GM12878 (cell line): ENCODE measurements at regions not wholly inside any gene's neighbourhood (a gene's known extent, or its start where the extent isn't known, plus 50 kb on each side); places are given as distances from the start of the nearest gene placed in this dataset.

Experiments
- ATAC-seq: fragments of 200-7000 bp; cut with Tn5 transposase; 3 replicates; pipeline ENCODE4 v1.9.1; 2020; ENCODE audit warnings: mild to moderate bottlenecking, moderate library complexity
- BruUV-seq: library from RNA; stranded (reverse); fragments of 400-500 nt; replicated peaks from 2 replicates; lab custom pipeline; 2021; lab: Mats Ljungman, UMichigan
- CTCF ChIA-PET: fragments of 300-600 bp; sonication (Branson Sonifier 250); formaldehyde crosslinking; extraction: SDS; loops from one replicate; lab custom pipeline; 2021; ENCODE audit warnings: inconsistent platforms; lab: Yijun Ruan, JAX
- POLR2A ChIA-PET: fragments of 350-600 bp; formaldehyde crosslinking; extraction: SDS; loops from one replicate; lab custom pipeline; 2021; ENCODE audit warnings: inconsistent platforms; lab: Charles Lee
- RAD21 ChIA-PET: fragments of 300-600 bp; sonication (Branson Sonifier 250); formaldehyde crosslinking; loops from one replicate; lab custom pipeline; 2023; ENCODE audit warnings: antibody characterized with exemption; ENCODE audit not compliant: unreplicated experiment; lab: Charles Lee
- SMC1A ChIA-PET: fragments of 300-600 bp; sonication (Branson Sonifier 250); formaldehyde crosslinking; loops from one replicate; lab custom pipeline; 2023; ENCODE audit not compliant: unreplicated experiment, uncharacterized antibody; lab: Charles Lee
- DNase-seq: peaks from one replicate; pipeline ENCODE4 v3.0.0-alpha.2; 2011; ENCODE audit warnings: low read depth, low spot score
- FAIRE-seq: peaks from 3 replicates; lab custom pipeline; 2011; peaks lifted over from hg19 to GRCh38; lab: Jason Lieb, UNC
- H2AFZ ChIP-seq: 2 replicates; pipeline ENCODE4 v1.6.0; 2011; ENCODE audit warnings: low read depth, low read length, control low read depth; ENCODE audit not compliant: control insufficient read depth
- H3K27ac ChIP-seq: 2 replicates; pipeline ENCODE4 v1.5.1; 2011; ENCODE audit warnings: control low read depth; ENCODE audit not compliant: control insufficient read depth, insufficient read depth
- H3K27me3 ChIP-seq, 2 experiments: replicated peaks in 1 of 2; 2 replicates each; pipeline versions ENCODE4 v1.6.0 to v1.6.1; 2011; ENCODE audit warnings: low read length in 1 of 2; ENCODE audit not compliant: control insufficient read depth in 2 of 2, insufficient read depth in 2 of 2
- H3K36me3 ChIP-seq, 2 experiments: 2 replicates each; pipeline ENCODE4 v1.5.1; 2011; ENCODE audit warnings: low read length in 1 of 2; ENCODE audit not compliant: control insufficient read depth in 2 of 2, insufficient read depth in 2 of 2
- H3K4me1 ChIP-seq: 2 replicates; pipeline ENCODE4 v1.6.1; 2011; ENCODE audit warnings: mild to moderate bottlenecking, low read length, moderate library complexity, mixed read lengths; ENCODE audit not compliant: control insufficient read depth, insufficient read depth
- H3K4me2 ChIP-seq: 2 replicates; pipeline ENCODE4 v1.6.0; 2011; ENCODE audit warnings: control low read depth; ENCODE audit not compliant: control insufficient read depth, insufficient read depth
- H3K4me3 ChIP-seq: fragments of 200-600 bp; sonication (generic); 2 replicates; pipeline ENCODE4 v1.5.1; 2016
- H3K79me2 ChIP-seq: 2 replicates; pipeline ENCODE4 v1.6.0; 2011; ENCODE audit warnings: low read length; ENCODE audit not compliant: control insufficient read depth, insufficient read depth
- H3K9ac ChIP-seq: 2 replicates; pipeline ENCODE4 v1.8.0; 2011; ENCODE audit warnings: low read length, control low read depth, mixed read lengths; ENCODE audit not compliant: control insufficient read depth, insufficient read depth
- H3K9me3 ChIP-seq: replicated peaks from 3 replicates; pipeline ENCODE4 v1.5.1; 2011; ENCODE audit warnings: mild to moderate bottlenecking, low read length; ENCODE audit not compliant: control insufficient read depth, insufficient read depth
- H4K20me1 ChIP-seq: 2 replicates; pipeline ENCODE4 v1.6.0; 2011; ENCODE audit not compliant: control insufficient read depth, insufficient read depth
- NRF1 ChIP-seq: conservative IDR thresholded peaks from 2 replicates; pipeline ENCODE4 v1.6.1; 2011; ENCODE audit warnings: mild to moderate bottlenecking, low read depth, low read length, improper control_type of control experiment
- PAX5 ChIP-seq: IDR thresholded peaks from 2 replicates; pipeline ENCODE4 v1.6.1; 2011; ENCODE audit warnings: low read depth, low read length, borderline replicate concordance
- PAX8 ChIP-seq: fragments of 450-650 bp; IDR thresholded peaks from 2 replicates; pipeline ENCODE4 v1.6.1; 2017; ENCODE audit warnings: mild to moderate bottlenecking, moderate library complexity
- PML ChIP-seq: IDR thresholded peaks from 2 replicates; pipeline ENCODE4 v1.6.1; 2012; ENCODE audit warnings: low read length, inconsistent platforms
- SMC3 ChIP-seq: IDR thresholded peaks from 2 replicates; pipeline ENCODE4 v1.6.1; 2011; ENCODE audit warnings: low read length, improper control_type of control experiment, borderline replicate concordance
- ZNF24 ChIP-seq: fragments of 450-650 bp; IDR thresholded peaks from 2 replicates; pipeline ENCODE4 v1.6.1; 2017; ENCODE audit warnings: antibody characterized with exemption, mild to moderate bottlenecking
- WGBS: methylation state at CpG from one replicate; pipeline ENCODE4 v1.1.6; 2016; ENCODE audit warnings: low lambda C conversion rate; ENCODE audit not compliant: insufficient replicate concordance, insufficient coverage; ENCODE audit errors: missing lambda C conversion rate; 5-methylcytosine and 5-hydroxymethylcytosine counted together
- in situ Hi-C: fragments of 300-500 bp; cut with MboI; formaldehyde crosslinking; loops from 9 replicates; pipeline ENCODE4 v1.14.3; 2018; ENCODE audit warnings: mixed read lengths
- intact Hi-C: fragments of 100-400 bp; cut with micrococcal nuclease; formaldehyde crosslinking; loops from one replicate; pipeline ENCODE4 v1.14.2; 2022; ENCODE audit not compliant: unreplicated experiment
- TF ChIP-seq, protein P1 (sequence below): fragments of 450-650 bp; IDR thresholded peaks from 2 replicates; pipeline ENCODE4 v1.6.1; 2017; ENCODE audit warnings: mild to moderate bottlenecking
- TF ChIP-seq, protein P2 (sequence below): IDR thresholded peaks from 2 replicates; pipeline ENCODE4 v1.6.1; 2011; ENCODE audit warnings: borderline replicate concordance, low read depth, mild to moderate bottlenecking, moderate library complexity, mixed read lengths, low read length; ENCODE audit not compliant: insufficient read depth; ENCODE audit errors: extremely low read length

DNA sequence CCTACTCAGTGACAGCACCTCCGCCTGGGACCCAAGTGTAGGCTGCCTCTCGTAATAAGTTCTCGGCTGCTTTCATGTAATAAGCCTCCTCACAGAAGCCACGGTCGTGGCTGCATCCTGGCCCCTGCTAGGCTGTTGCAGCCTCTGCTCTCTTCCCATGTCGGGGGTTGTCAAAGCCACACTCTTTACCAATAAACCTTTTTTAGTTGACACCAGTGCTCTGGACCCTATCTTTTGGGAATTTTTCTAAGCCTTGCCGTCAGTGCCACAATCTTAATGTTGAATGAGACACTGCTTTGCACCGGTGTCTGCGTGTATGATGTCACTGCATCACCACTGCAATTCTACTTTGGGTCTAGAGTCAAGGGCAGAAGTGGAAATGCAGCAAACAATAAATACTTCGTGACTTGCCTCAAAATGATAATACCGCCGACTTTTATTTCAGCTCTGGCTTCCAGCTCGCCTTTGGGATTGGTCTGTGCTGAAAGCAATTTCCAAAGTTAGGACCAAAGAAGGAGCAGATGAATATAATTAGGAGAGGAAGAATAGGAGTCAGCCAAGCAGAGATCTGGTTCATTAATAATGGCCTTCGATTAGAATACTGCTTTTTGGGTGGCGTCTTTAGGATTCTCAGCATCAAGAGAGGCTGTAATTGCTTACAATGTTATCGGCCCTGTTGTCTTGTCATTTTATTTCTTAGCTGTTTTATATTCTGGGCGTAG is 57.6 kb upstream of the CCN6 start:
- intact Hi-C loops (loop anchor here (2.0 to 5.0 kb wide), 2 partner anchors 154 to 219 kb away; no protein-coding TSS in a partner anchor), in situ Hi-C loops (loop anchor here (5.0 kb wide), 1 partner anchor 289 kb away; no protein-coding TSS in a partner anchor)
- Histone ChIP-seq H3K9me3 (no peaks in the 10 kb centered on the region; the same call in 1 of the 3 replicates), H3K4me2 (no peak overlapping the region), H3K36me3 (no peaks in the 10 kb centered on the region), H3K27ac (no peak overlapping the region), H3K4me3 (no peak overlapping the region), H3K27me3 (no peaks in the 10 kb centered on the region), H3K9ac (no peak overlapping the region), H4K20me1 (no peaks in the 10 kb centered on the region), H2AFZ (peak overlapping the region; percentile 67), H3K79me2 (no peaks in the 10 kb centered on the region), H3K4me1 (peaks cover 29% of the 10 kb centered on the region)
- FAIRE-seq (no peak), DNase-seq (no peak), ATAC-seq (no peak)
- no TSS peak for BruUV-seq
- POLR2A ChIA-PET = interaction anchor here (0.5 to 1.2 kb wide), 2 partner anchors 152 to 194 kb away, joined by 3 read pairs; no protein-coding TSS in a partner anchor
- TF ChIP-seq ZNF24 = no peak
- no peak for TF ChIP-seq PAX8
- TF ChIP-seq PAX5 = no peak
- TF ChIP-seq, protein P1, sequence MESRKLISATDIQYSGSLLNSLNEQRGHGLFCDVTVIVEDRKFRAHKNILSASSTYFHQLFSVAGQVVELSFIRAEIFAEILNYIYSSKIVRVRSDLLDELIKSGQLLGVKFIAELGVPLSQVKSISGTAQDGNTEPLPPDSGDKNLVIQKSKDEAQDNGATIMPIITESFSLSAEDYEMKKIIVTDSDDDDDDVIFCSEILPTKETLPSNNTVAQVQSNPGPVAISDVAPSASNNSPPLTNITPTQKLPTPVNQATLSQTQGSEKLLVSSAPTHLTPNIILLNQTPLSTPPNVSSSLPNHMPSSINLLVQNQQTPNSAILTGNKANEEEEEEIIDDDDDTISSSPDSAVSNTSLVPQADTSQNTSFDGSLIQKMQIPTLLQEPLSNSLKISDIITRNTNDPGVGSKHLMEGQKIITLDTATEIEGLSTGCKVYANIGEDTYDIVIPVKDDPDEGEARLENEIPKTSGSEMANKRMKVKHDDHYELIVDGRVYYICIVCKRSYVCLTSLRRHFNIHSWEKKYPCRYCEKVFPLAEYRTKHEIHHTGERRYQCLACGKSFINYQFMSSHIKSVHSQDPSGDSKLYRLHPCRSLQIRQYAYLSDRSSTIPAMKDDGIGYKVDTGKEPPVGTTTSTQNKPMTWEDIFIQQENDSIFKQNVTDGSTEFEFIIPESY = no peak
- no peak for TF ChIP-seq NRF1
- no peak for TF ChIP-seq PML
- no peak for TF ChIP-seq SMC3
- TF ChIP-seq, protein P2, sequence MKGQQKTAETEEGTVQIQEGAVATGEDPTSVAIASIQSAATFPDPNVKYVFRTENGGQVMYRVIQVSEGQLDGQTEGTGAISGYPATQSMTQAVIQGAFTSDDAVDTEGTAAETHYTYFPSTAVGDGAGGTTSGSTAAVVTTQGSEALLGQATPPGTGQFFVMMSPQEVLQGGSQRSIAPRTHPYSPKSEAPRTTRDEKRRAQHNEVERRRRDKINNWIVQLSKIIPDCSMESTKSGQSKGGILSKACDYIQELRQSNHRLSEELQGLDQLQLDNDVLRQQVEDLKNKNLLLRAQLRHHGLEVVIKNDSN = no peak
- WGBS = 70% methylated on average over 17 of the region's 17 CpGs
- RAD21 ChIA-PET = interaction anchor here (0.6 to 1.9 kb wide), 7 partner anchors 122 to 286 kb away, joined by 3 to 15 read pairs (median 3); no protein-coding TSS in a partner anchor
- CTCF ChIA-PET = interaction anchor here (0.6 to 7.0 kb wide), 17 partner anchors 9 to 474 kb away, joined by 3 to 88 read pairs (median 5); no protein-coding TSS in a partner anchor
- SMC1A ChIA-PET = interaction anchor here (0.6 to 4.1 kb wide), 20 partner anchors 21 to 515 kb away, joined by 3 to 29 read pairs (median 4); no protein-coding TSS in a partner anchor
